SK-N-SH (cell line): ENCODE measurements at regions not wholly inside any gene's neighbourhood (a gene's known extent, or its start where the extent isn't known, plus 50 kb on each side); places are given as distances from the start of the nearest gene placed in this dataset.

Source experiments
- CTCF ChIA-PET: fragments of 300-600, 350-600 bp; formaldehyde crosslinking; extraction: SDS; loops from one replicate; lab custom pipeline; 2021; lab: Yijun Ruan, JAX
- POLR2A ChIA-PET: fragments of 350-600 bp; sonication (Branson Sonifier 250); formaldehyde crosslinking; extraction: SDS; loops from one replicate; lab custom pipeline; 2020; ENCODE audit warnings: antibody characterized with exemption, inconsistent platforms; lab: Yijun Ruan, JAX
- DNase-seq: peaks from one replicate; pipeline ENCODE4 v3.0.0; 2012
- H2AFZ ChIP-seq: fragments of 200-600 bp; sonication (generic); 2 replicates; pipeline ENCODE4 v1.8.1; 2016; ENCODE audit warnings: antibody characterized with exemption, mild to moderate bottlenecking, low read depth
- H3F3A ChIP-seq: fragments of 200-600 bp; sonication (generic); replicated peaks from 2 replicates; pipeline ENCODE3; 2016; ENCODE audit warnings: antibody characterized with exemption, mild to moderate bottlenecking; ENCODE audit not compliant: insufficient read depth
- H3K27ac ChIP-seq, 2 experiments: fragments of 200-500 bp in 1 of 2; fragments of 200-600 bp in 1 of 2; sonication (Bioruptor generic) in 1 of 2; sonication (generic), shearing (Covaris generic) in 1 of 2; 2 replicates each; pipeline versions ENCODE4 v1.5.1 to v1.6.1; 2014 to 2016; ENCODE audit warnings: low read depth in 2 of 2, inconsistent platforms in 1 of 2, low read length in 1 of 2, mild to moderate bottlenecking in 1 of 2, mixed read lengths in 1 of 2
- H3K27me3 ChIP-seq: fragments of 200-600 bp; sonication (generic), shearing (Covaris generic); 2 replicates; pipeline ENCODE4 v1.6.1; 2016; ENCODE audit warnings: mixed run types; ENCODE audit not compliant: insufficient read depth
- H3K36me3 ChIP-seq, 2 experiments: fragments of 200-500 bp in 1 of 2; fragments of 200-600 bp in 1 of 2; sonication (Bioruptor generic) in 1 of 2; sonication (generic) in 1 of 2; replicated peaks in 1 of 2; 2 replicates each; pipeline versions ENCODE3 to v1.5.1; 2014 to 2016; ENCODE audit warnings: low read length in 1 of 2, mild to moderate bottlenecking in 1 of 2; ENCODE audit not compliant: insufficient read depth in 2 of 2, control insufficient read depth in 1 of 2
- H3K4me1 ChIP-seq, 2 experiments: fragments of 200-500 bp in 1 of 2; fragments of 200-600 bp in 1 of 2; sonication (Bioruptor generic) in 1 of 2; sonication (generic), shearing (Covaris generic) in 1 of 2; 2 replicates each; pipeline versions ENCODE4 v1.5.1 to v1.6.1; 2014 to 2016; ENCODE audit warnings: low read depth in 1 of 2, low read length in 1 of 2, mixed run types in 1 of 2; ENCODE audit not compliant: insufficient read depth in 2 of 2, control insufficient read depth in 1 of 2
- H3K4me2 ChIP-seq: fragments of 200-600 bp; sonication (generic), shearing (Covaris generic); 2 replicates; pipeline ENCODE4 v1.6.1; 2017; ENCODE audit warnings: mixed run types
- H3K4me3 ChIP-seq, 2 experiments: fragments of 200-500 bp in 1 of 2; fragments of 200-600 bp in 1 of 2; sonication (Bioruptor generic) in 1 of 2; sonication (generic), shearing (Covaris generic) in 1 of 2; 2 replicates each; pipeline versions ENCODE4 v1.5.1 to v1.8.1; 2014 to 2016; ENCODE audit warnings: low read depth in 2 of 2, inconsistent platforms in 1 of 2, low read length in 1 of 2, mild to moderate bottlenecking in 1 of 2, mixed read lengths in 1 of 2, moderate library complexity in 1 of 2
- H3K79me2 ChIP-seq: fragments of 200-600 bp; sonication (generic); 2 replicates; pipeline ENCODE4 v1.8.1; 2017; ENCODE audit warnings: mild to moderate bottlenecking; ENCODE audit not compliant: insufficient read depth
- H3K9ac ChIP-seq: fragments of 200-600 bp; sonication (generic); 2 replicates; pipeline ENCODE4 v1.6.1; 2017; ENCODE audit warnings: mixed run types
- H3K9me2 ChIP-seq: fragments of 200-600 bp; sonication (generic); 2 replicates; pipeline ENCODE4 v1.6.1; 2017; ENCODE audit warnings: mixed run types
- H3K9me3 ChIP-seq: fragments of 200-600 bp; sonication (generic); 2 replicates; pipeline ENCODE4 v1.6.1; 2017; ENCODE audit warnings: mixed run types, mild to moderate bottlenecking, moderate library complexity
- H4K20me1 ChIP-seq: fragments of 200-600 bp; sonication (generic); 2 replicates; pipeline ENCODE4 v1.6.1; 2017; ENCODE audit warnings: mild to moderate bottlenecking, mixed run types; ENCODE audit not compliant: insufficient read depth
- CTCF ChIP-seq: fragments of 200-600 bp; sonication (generic); IDR thresholded peaks from 2 replicates; pipeline ENCODE4 v1.6.1; 2017; ENCODE audit warnings: antibody characterized with exemption, mild to moderate bottlenecking, moderate library complexity
- EZH2phosphoT487 ChIP-seq: fragments of 200-600 bp; sonication (generic); IDR thresholded peaks from 2 replicates; pipeline ENCODE4 v1.6.1; 2017; ENCODE audit warnings: low read depth, mixed run types, mild to moderate bottlenecking, antibody characterized with exemption, moderate library complexity, borderline replicate concordance
- FOSL2 ChIP-seq: IDR thresholded peaks from 2 replicates; pipeline ENCODE4 v1.4.0; 2012; ENCODE audit warnings: low read depth, mild to moderate bottlenecking, moderate library complexity, borderline replicate concordance
- FOXJ3 ChIP-seq: sonication (generic); formaldehyde crosslinking; IDR thresholded peaks from 2 replicates; pipeline ENCODE4 v1.5.1; 2020; ENCODE audit warnings: mild to moderate bottlenecking, missing genetic modification reagents
- IRF3 ChIP-seq: fragments of 150-350 bp; IDR thresholded peaks from 2 replicates; pipeline ENCODE4 v1.6.1; 2016; ENCODE audit warnings: mild to moderate bottlenecking, low read depth, low read length
- NFIC ChIP-seq: IDR thresholded peaks from 2 replicates; pipeline ENCODE4 v1.4.0; 2012; ENCODE audit warnings: borderline replicate concordance
- NRF1 ChIP-seq: IDR thresholded peaks from 2 replicates; pipeline ENCODE4 v1.6.1; 2012; ENCODE audit warnings: low read depth, mild to moderate bottlenecking, low read length
- RXRA ChIP-seq: IDR thresholded peaks from 2 replicates; pipeline ENCODE4 v1.4.0; 2012; ENCODE audit warnings: low read depth, mild to moderate bottlenecking, borderline replicate concordance
- SIN3A ChIP-seq: IDR thresholded peaks from 2 replicates; pipeline ENCODE4 v1.6.1; 2012; ENCODE audit warnings: low read depth, mild to moderate bottlenecking, low read length, moderate library complexity, borderline replicate concordance
- SMC3 ChIP-seq: IDR thresholded peaks from 2 replicates; pipeline ENCODE4 v1.6.1; 2012; ENCODE audit warnings: low read depth, low read length, improper control_type of control experiment
- TEAD4 ChIP-seq: IDR thresholded peaks from 2 replicates; pipeline ENCODE4 v1.4.0; 2012; ENCODE audit warnings: mild to moderate bottlenecking, borderline replicate concordance; ENCODE audit not compliant: insufficient read depth
- USF1 ChIP-seq: IDR thresholded peaks from 2 replicates; pipeline ENCODE4 v1.4.0; 2012; ENCODE audit warnings: low read depth, borderline replicate concordance
- USF2 ChIP-seq: fragments of 150-350 bp; IDR thresholded peaks from 2 replicates; pipeline ENCODE4 v1.6.1; 2017; ENCODE audit warnings: antibody characterized with exemption, low read length, low read depth, borderline replicate concordance

GRCh38 chr9:18250053-18250452, 223.9 kb upstream of the ADAMTSL1 start:
- Histone ChIP-seq H3K4me1 (no peaks in the 10 kb centered on the region; a peak in 1 of 4 replicates), H3K27ac (no peak overlapping the region), H3K79me2 (no peaks in the 10 kb centered on the region), H3K4me2 (no peak overlapping the region)
- no peak for TF ChIP-seq CTCF
- TF ChIP-seq RXRA = no peak
- TF ChIP-seq USF2 = no peak
- TF ChIP-seq IRF3 = no peak
- TF ChIP-seq NFIC = no peak
- TF ChIP-seq FOXJ3 (CRISPR knock-in tag) = no peak
- no peak for TF ChIP-seq NRF1
- TF ChIP-seq FOSL2 = no peak
- TF ChIP-seq SMC3 = no peak
- TF ChIP-seq TEAD4 = no peak
- TF ChIP-seq SIN3A = no peak
- TF ChIP-seq EZH2phosphoT487 = no peak
- TF ChIP-seq USF1 = no peak
- TF ChIP-seq, all 33 proteins: peak for 0
- no peak overlapping the region for H3K9ac ChIP-seq
- H3F3A ChIP-seq = no peaks in the 10 kb centered on the region
- POLR2A ChIA-PET = no interaction called here
- no peaks in the 10 kb centered on the region for H3K9me2 ChIP-seq
- no peak for DNase-seq
- no peaks in the 10 kb centered on the region for H3K36me3 ChIP-seq
- no peak overlapping the region for H2AFZ ChIP-seq
- H3K27me3 ChIP-seq = no peaks in the 10 kb centered on the region
- CTCF ChIA-PET = no interaction called here
- H3K4me3 ChIP-seq = no peak overlapping the region
- no peaks in the 10 kb centered on the region for H3K9me3 ChIP-seq
- H4K20me1 ChIP-seq = no peaks in the 10 kb centered on the region
